ENCODE measurements at regions not wholly inside any gene's neighbourhood (a gene's known extent, or its start where the extent isn't known, plus 50 kb on each side); places are given as distances from the start of the nearest gene placed in this dataset.

- no peak for TF ChIP-seq CTCF (IDR thresholded peaks at IDR 0.05; ENCODE audit: low read depth, low read length, poor library complexity, severe bottlenecking)
- TF ChIP-seq EZH2phosphoT487 (IDR thresholded peaks at IDR 0.05; ENCODE audit: borderline replicate concordance, low read length): no peak
Measured at GRCh38 chr4:124468360-124468759, 244.2 kb downstream of the ANKRD50 start.

Data from DOHH2 (cell line).